ENCODE measurements at regions not wholly inside any gene's neighbourhood (a gene's known extent, or its start where the extent isn't known, plus 50 kb on each side); places are given as distances from the start of the nearest gene placed in this dataset.
"Not testable (repeated sequence)": the region's sequence is repeated elsewhere in the genome, so short reads cannot be mapped to it uniquely, and the experiment has no call there.

DNA sequence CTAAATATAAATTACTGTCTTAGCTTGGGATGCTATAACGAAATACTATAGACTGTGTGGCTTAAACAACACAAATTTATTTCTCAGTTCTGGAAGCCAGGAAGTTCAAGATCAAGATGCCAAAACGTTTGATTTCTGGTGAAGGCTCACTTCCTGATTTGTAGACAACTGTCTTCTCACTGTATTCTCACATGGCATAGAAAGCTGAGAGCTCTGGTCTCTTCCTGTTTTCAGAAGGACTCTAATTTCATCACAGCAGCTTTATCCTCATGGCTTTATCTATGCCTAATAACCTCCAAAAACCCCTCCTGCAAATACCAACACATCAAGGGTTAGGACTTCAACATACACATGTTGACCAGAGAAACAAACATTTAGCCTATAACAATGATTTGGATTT is 1795.5 kb downstream of the MRPL39 start:
- Mint-ChIP-seq H3K4me3 (no peak overlapping the region), H3K4me1 (no peaks in the 10 kb centered on the region), H3K27me3 (no peaks in the 10 kb centered on the region), H3K36me3 (no peaks in the 10 kb centered on the region), H3K9me3 (peaks cover 0 to 5% (median 0%) of the 10 kb centered on the region in 8 donors), H3K27ac (no peak overlapping the region)
- Histone ChIP-seq H3K4me3 (ENCODE audit: low read length in 2 of 2) (no peak overlapping the region), H3K36me3 (ENCODE audit: insufficient read depth, low read length) (no peaks in the 10 kb centered on the region), H3K4me1 (ENCODE audit: insufficient read depth, low read length) (no peaks in the 10 kb centered on the region), H3K27me3 (ENCODE audit: insufficient read depth, low read length) (no peaks in the 10 kb centered on the region), H3K9me3 (ENCODE audit: control insufficient read depth in 1 of 2, low read length in 2 of 2) (no peaks in the 10 kb centered on the region), H3K27ac (ENCODE audit: low read depth, low read length) (no peak overlapping the region)
- no peak for DNase-seq
- CTCF ChIA-PET (ENCODE audit: partially characterized antibody): interaction anchor here (0.7 kb wide), 1 partner anchor 41 kb away, joined by 3 read pairs; no protein-coding TSS in a partner anchor
- intact Hi-C loops (cut with micrococcal nuclease): no loop called here
- POLR2A ChIA-PET (ENCODE audit: partially characterized antibody): no interaction called here

DNA sequence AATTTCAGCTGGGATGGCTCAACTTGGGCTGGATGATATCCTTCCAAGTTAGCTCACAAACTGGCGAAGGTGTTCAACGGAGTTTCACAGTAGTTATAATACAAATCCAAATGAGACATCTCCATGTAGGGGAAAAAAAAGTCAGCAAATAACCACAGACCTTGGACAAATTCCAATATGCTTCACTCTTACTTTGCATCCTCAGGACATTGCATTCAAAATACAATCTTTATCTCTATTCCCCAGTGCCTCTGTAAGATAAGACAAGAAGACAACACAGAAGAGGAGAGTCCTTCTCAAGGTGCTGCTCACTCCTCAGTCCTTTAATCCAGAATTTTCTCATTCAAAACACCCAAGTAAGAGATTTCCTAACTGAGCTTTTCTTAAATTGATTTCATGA is 1797.7 kb downstream of the MRPL39 start:
- Mint-ChIP-seq H3K9me3 (peaks cover 0 to 5% (median 0%) of the 10 kb centered on the region in 8 donors), H3K27me3 (no peaks in the 10 kb centered on the region), H3K27ac (no peak overlapping the region), H3K4me3 (no peak overlapping the region), H3K4me1 (peaks cover 0 to 1% (median 0%) of the 10 kb centered on the region in 4 donors), H3K36me3 (no peaks in the 10 kb centered on the region)
- Histone ChIP-seq H3K36me3 (ENCODE audit: insufficient read depth, low read length) (no peaks in the 10 kb centered on the region), H3K4me3 (ENCODE audit: low read length in 2 of 2) (no peak overlapping the region), H3K9me3 (ENCODE audit: control insufficient read depth in 1 of 2, low read length in 2 of 2) (no peaks in the 10 kb centered on the region), H3K4me1 (ENCODE audit: insufficient read depth, low read length) (no peaks in the 10 kb centered on the region), H3K27me3 (ENCODE audit: insufficient read depth, low read length) (no peaks in the 10 kb centered on the region), H3K27ac (ENCODE audit: low read depth, low read length) (no peak overlapping the region)
- POLR2A ChIA-PET (ENCODE audit: partially characterized antibody): no interaction called here
- CTCF ChIA-PET (ENCODE audit: partially characterized antibody): no interaction called here
- DNase-seq: no peak
- intact Hi-C loops (cut with micrococcal nuclease): no loop called here

DNA sequence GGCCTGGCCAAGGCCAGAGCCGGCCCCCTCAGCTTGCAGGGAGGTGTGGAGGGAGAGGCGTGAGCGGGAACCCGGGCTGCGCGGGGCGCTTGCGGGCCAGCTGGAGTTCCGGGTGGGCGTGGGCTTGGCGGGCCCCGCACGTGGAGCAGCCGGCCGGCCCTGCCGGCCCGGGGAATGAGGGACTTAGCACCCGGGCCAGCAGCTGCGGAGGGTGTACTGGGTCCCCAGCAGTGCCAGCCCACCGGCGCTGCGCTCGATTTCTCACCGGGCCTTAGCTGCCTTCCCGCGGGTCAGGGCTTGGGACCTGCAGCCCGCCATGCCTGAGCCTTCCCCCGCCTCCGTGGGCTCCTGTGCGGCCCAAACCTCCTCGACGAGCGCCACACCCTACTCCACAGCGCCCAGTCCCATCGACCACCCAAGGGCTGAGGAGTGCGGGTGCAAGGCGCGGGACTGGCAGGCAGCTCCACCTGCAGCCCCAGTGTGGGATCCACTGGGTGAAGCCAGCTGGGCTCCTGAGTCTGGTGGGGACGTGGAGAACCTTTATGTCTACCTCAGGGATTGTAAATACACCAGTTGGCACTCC is 1800.2 kb downstream of the MRPL39 start:
- not testable (repeated sequence) for H3K36me3 Mint-ChIP-seq, H3K9me3 Mint-ChIP-seq

GRCh38 chr21:23804866-23805265 is 1802.4 kb downstream of the MRPL39 start:
- H3K27ac Mint-ChIP-seq: no peak overlapping the region
- POLR2A ChIA-PET (ENCODE audit: partially characterized antibody): no interaction called here
- Histone ChIP-seq H3K9me3 (ENCODE audit: control insufficient read depth in 1 of 2, low read length in 2 of 2) (no peaks in the 10 kb centered on the region), H3K27ac (ENCODE audit: low read depth, low read length) (no peak overlapping the region), H3K4me3 (ENCODE audit: low read length in 2 of 2) (no peak overlapping the region), H3K4me1 (ENCODE audit: insufficient read depth, low read length) (no peaks in the 10 kb centered on the region), H3K27me3 (ENCODE audit: insufficient read depth, low read length) (no peaks in the 10 kb centered on the region), H3K36me3 (ENCODE audit: insufficient read depth, low read length) (no peaks in the 10 kb centered on the region)
- peaks cover 0 to 1% of the 10 kb centered on the region in 2 donors for H3K27me3 Mint-ChIP-seq
- peaks cover 0 to 2% (median 0%) of the 10 kb centered on the region in 8 donors for H3K9me3 Mint-ChIP-seq
- CTCF ChIA-PET (ENCODE audit: partially characterized antibody): no interaction called here
- intact Hi-C loops (cut with micrococcal nuclease): no loop called here
- no peak overlapping the region for H3K4me3 Mint-ChIP-seq
- DNase-seq: no peak
- H3K4me1 Mint-ChIP-seq: peaks cover 0 to 1% (median 0%) of the 10 kb centered on the region in 4 donors
- no peaks in the 10 kb centered on the region for H3K36me3 Mint-ChIP-seq

More for the DNA sequence above, 1800.2 kb downstream of the MRPL39 start:
- intact Hi-C loops (cut with micrococcal nuclease); H3K4me3 ChIP-seq (ENCODE audit: low read length in 2 of 2); H3K4me1 Mint-ChIP-seq; H3K27ac ChIP-seq (ENCODE audit: low read depth, low read length); H3K4me1 ChIP-seq (ENCODE audit: insufficient read depth, low read length); H3K9me3 ChIP-seq (ENCODE audit: control insufficient read depth in 1 of 2, low read length in 2 of 2); H3K27ac Mint-ChIP-seq; DNase-seq; H3K27me3 ChIP-seq (ENCODE audit: insufficient read depth, low read length); CTCF ChIA-PET (ENCODE audit: partially characterized antibody); H3K4me3 Mint-ChIP-seq; H3K27me3 Mint-ChIP-seq; POLR2A ChIA-PET (ENCODE audit: partially characterized antibody); H3K36me3 ChIP-seq (ENCODE audit: insufficient read depth, low read length): not testable (repeated sequence)

DNA sequence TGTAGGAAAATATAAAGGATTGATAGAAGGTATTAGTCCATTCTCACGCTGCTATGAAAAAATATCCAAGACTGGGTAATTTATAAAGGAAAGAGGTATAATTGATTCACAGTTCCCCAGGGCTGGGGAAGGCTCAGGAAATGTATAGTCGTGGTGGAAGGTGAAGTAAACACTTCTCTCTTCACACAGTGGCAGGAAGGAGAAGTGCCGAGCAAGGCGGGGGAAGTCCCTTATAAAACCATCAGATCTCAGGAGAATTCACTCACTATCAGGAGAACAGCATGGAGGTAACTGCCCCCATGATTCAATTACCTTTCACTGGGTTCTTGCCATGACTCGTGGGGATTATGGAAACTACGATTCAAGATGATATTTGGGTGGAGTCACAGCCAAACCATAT is 1806.0 kb downstream of the MRPL39 start:
- Mint-ChIP-seq H3K4me3 (no peak overlapping the region), H3K36me3 (no peaks in the 10 kb centered on the region), H3K27me3 (peaks cover 1 to 2% of the 10 kb centered on the region in 2 donors), H3K4me1 (peaks cover 0 to 1% (median 0%) of the 10 kb centered on the region in 4 donors), H3K27ac (no peak overlapping the region), H3K9me3 (peaks cover 0 to 2% (median 0%) of the 10 kb centered on the region in 8 donors)
- Histone ChIP-seq H3K36me3 (ENCODE audit: insufficient read depth, low read length) (no peaks in the 10 kb centered on the region), H3K27me3 (ENCODE audit: insufficient read depth, low read length) (no peaks in the 10 kb centered on the region), H3K9me3 (ENCODE audit: control insufficient read depth in 1 of 2, low read length in 2 of 2) (no peaks in the 10 kb centered on the region), H3K4me1 (ENCODE audit: insufficient read depth, low read length) (no peaks in the 10 kb centered on the region), H3K27ac (ENCODE audit: low read depth, low read length) (no peak overlapping the region), H3K4me3 (ENCODE audit: low read length in 2 of 2) (no peak overlapping the region)
- DNase-seq: no peak
- ChIA-PET CTCF (ENCODE audit: partially characterized antibody) (no interaction called here), POLR2A (ENCODE audit: partially characterized antibody) (no interaction called here)
- intact Hi-C loops (cut with micrococcal nuclease): no loop called here

DNA sequence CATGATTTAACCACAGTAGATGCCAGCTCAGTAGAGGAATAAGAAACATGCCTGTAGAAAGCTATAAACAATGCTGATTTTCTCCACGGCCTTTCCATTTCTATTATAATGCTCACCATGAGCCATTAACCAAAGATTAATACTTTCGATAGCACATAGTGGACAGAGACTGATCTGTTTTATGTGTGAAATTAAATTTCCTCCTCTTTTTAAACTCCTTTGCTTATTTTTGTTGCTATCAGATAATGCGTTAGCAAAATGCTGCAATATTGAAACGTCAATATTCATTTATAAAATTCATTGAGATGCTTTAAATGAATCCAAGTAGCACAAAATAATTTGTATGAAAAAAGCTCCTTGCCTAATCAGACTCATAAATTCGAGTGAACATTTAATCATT is 1807.9 kb downstream of the MRPL39 start:
- Mint-ChIP-seq H3K9me3 (no peaks in the 10 kb centered on the region), H3K4me1 (no peaks in the 10 kb centered on the region), H3K36me3 (no peaks in the 10 kb centered on the region), H3K27ac (no peak overlapping the region), H3K27me3 (peaks cover 1 to 2% of the 10 kb centered on the region in 2 donors), H3K4me3 (no peak overlapping the region)
- DNase-seq: no peak
- Histone ChIP-seq H3K9me3 (ENCODE audit: control insufficient read depth in 1 of 2, low read length in 2 of 2) (no peaks in the 10 kb centered on the region), H3K27me3 (ENCODE audit: insufficient read depth, low read length) (no peaks in the 10 kb centered on the region), H3K4me3 (ENCODE audit: low read length in 2 of 2) (no peak overlapping the region), H3K27ac (ENCODE audit: low read depth, low read length) (no peak overlapping the region), H3K4me1 (ENCODE audit: insufficient read depth, low read length) (no peaks in the 10 kb centered on the region), H3K36me3 (ENCODE audit: insufficient read depth, low read length) (no peaks in the 10 kb centered on the region)
- ChIA-PET CTCF (ENCODE audit: partially characterized antibody) (no interaction called here), POLR2A (ENCODE audit: partially characterized antibody) (no interaction called here)
- intact Hi-C loops (cut with micrococcal nuclease): no loop called here

- Mint-ChIP-seq H3K4me1 (no peaks in the 10 kb centered on the region), H3K27me3 (no peaks in the 10 kb centered on the region), H3K27ac (no peak overlapping the region), H3K4me3 (no peak overlapping the region), H3K36me3 (no peaks in the 10 kb centered on the region), H3K9me3 (peaks cover 0 to 4% (median 0%) of the 10 kb centered on the region in 8 donors)
- no peak for DNase-seq
- POLR2A ChIA-PET (ENCODE audit: partially characterized antibody): no interaction called here
- Histone ChIP-seq H3K27me3 (ENCODE audit: insufficient read depth, low read length) (no peaks in the 10 kb centered on the region), H3K9me3 (ENCODE audit: control insufficient read depth in 1 of 2, low read length in 2 of 2) (no peaks in the 10 kb centered on the region), H3K4me1 (ENCODE audit: insufficient read depth, low read length) (no peaks in the 10 kb centered on the region), H3K4me3 (ENCODE audit: low read length in 2 of 2) (no peak overlapping the region), H3K27ac (ENCODE audit: low read depth, low read length) (no peak overlapping the region), H3K36me3 (ENCODE audit: insufficient read depth, low read length) (no peaks in the 10 kb centered on the region)
- intact Hi-C loops (cut with micrococcal nuclease): no loop called here
- CTCF ChIA-PET (ENCODE audit: partially characterized antibody): no interaction called here
Measured at GRCh38 chr21:23792300-23792699, 1815.0 kb downstream of the MRPL39 start.

DNA sequence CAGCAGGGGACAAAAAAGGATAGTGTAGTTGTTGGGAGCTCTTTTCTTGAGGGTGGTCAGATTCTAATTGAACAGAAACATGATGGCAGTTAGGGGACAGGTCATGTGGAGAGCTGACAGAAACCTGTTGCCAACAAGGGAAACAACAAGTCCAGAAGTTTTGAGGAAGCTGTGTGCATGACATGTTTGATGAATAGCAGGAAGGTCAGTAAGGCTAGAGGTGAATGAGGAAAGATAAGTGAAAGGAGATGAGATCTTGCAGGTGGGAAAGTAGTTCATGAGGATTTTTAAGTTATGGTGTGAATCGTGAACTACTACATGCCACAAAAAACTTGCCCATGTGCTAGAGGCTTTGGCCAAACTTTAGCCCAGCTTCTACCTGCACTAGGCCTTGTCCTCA is 1817.4 kb downstream of the MRPL39 start:
- Mint-ChIP-seq H3K27me3 (no peaks in the 10 kb centered on the region), H3K4me3 (no peak overlapping the region), H3K27ac (no peak overlapping the region), H3K9me3 (peaks cover 0 to 4% (median under 1%) of the 10 kb centered on the region in 8 donors), H3K36me3 (no peaks in the 10 kb centered on the region), H3K4me1 (no peaks in the 10 kb centered on the region)
- intact Hi-C loops (cut with micrococcal nuclease): no loop called here
- POLR2A ChIA-PET (ENCODE audit: partially characterized antibody): no interaction called here
- no peaks in the 10 kb centered on the region for H3K27me3 ChIP-seq (ENCODE audit: insufficient read depth, low read length)
- no peak overlapping the region for H3K4me3 ChIP-seq (ENCODE audit: low read length in 2 of 2)
- no peak overlapping the region for H3K27ac ChIP-seq (ENCODE audit: low read depth, low read length)
- no peak for DNase-seq
- no peaks in the 10 kb centered on the region for H3K36me3 ChIP-seq (ENCODE audit: insufficient read depth, low read length)
- H3K4me1 ChIP-seq (ENCODE audit: insufficient read depth, low read length): no peaks in the 10 kb centered on the region
- no peaks in the 10 kb centered on the region for H3K9me3 ChIP-seq (ENCODE audit: control insufficient read depth in 1 of 2, low read length in 2 of 2)
- CTCF ChIA-PET (ENCODE audit: partially characterized antibody): no interaction called here

Data from CD4-positive, alpha-beta memory T cell (primary cell).